ENCODE measurements at regions not wholly inside any gene's neighbourhood (a gene's known extent, or its start where the extent isn't known, plus 50 kb on each side); places are given as distances from the start of the nearest gene placed in this dataset.

DNA sequence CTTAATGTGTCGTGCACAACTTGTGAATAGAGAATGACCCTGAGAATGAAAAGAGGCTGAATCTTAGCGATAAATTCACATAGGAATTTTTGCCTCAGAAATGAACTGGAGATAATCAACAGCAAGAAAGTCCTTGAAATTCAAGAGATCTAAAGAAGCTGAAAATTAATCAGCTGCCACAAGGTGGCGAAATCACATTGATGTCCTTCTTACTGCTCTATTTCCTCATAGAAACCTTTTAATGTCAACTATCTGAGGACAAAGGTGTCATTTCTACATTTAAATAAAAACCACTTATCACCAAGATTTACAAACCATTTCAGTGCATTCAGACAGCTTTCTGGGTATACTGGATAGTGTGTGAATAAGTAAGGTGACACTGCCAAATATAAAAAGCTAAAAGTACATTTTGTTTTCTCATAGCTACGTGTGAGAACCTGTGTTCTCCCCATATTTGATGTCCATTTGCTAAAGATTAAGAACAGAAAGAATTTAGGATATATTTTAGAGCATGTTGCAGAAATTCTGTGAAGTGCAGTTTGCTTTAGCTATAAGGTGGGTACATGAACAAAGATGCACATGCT is 485.3 kb upstream of the PTBP2 start:
- Histone ChIP-seq H3K36me3 (ENCODE audit: insufficient read depth, low read length) (no peaks in the 10 kb centered on the region), H3K9ac (ENCODE audit: insufficient read length) (no peak overlapping the region), H3K4me3 (no peak overlapping the region), H3K9me3 (ENCODE audit: low read depth, low read length) (no peaks in the 10 kb centered on the region), H3K27ac (no peak overlapping the region)
- TF ChIP-seq EZH2 (IDR thresholded peaks at IDR 0.05), result no peak
- no peak for TF ChIP-seq FOXP2 (optimal IDR thresholded peaks at IDR 0.05; ENCODE audit: control extremely low read depth, extremely low read length, insufficient read depth)
- TF ChIP-seq POLR2AphosphoS5 (IDR thresholded peaks at IDR 0.05; ENCODE audit: borderline replicate concordance, low read depth, low read length), result no peak
- peak; percentile 75 for DNase-seq (ENCODE audit: low read depth, low spot score)

DNA sequence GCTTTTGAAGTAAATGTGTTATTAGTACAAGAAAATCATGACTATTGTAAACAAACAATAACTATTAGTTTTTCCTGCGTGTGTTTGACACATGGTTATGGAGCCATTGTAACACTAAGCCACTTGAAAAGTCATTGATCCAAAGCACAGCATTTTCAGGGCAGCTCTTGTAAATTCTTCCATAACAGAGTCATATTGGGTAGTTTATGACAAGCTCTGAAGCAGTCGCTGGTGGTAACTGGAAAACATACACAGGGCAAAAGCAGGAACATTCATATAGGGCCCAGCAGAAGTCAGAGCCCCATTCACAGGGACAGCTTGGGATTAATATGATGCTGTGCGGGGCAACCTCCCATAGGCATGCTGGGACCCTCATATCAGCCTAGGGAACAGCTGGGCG is 483.2 kb upstream of the PTBP2 start:
- Histone ChIP-seq H3K9ac (ENCODE audit: insufficient read length) (no peak overlapping the region), H3K4me3 (no peak overlapping the region), H3K27ac (no peak overlapping the region), H3K36me3 (ENCODE audit: insufficient read depth, low read length) (no peaks in the 10 kb centered on the region), H3K9me3 (ENCODE audit: low read depth, low read length) (no peaks in the 10 kb centered on the region)
- no peak for TF ChIP-seq POLR2AphosphoS5 (IDR thresholded peaks at IDR 0.05; ENCODE audit: borderline replicate concordance, low read depth, low read length)
- TF ChIP-seq FOXP2 (optimal IDR thresholded peaks at IDR 0.05; ENCODE audit: control extremely low read depth, extremely low read length, insufficient read depth), result no peak
- TF ChIP-seq EZH2 (IDR thresholded peaks at IDR 0.05), result no peak
- no peak for DNase-seq (ENCODE audit: low read depth, low spot score)

GRCh38 chr1:96240438-96240837 is 481.1 kb upstream of the PTBP2 start:
- Histone ChIP-seq H3K9me3 (ENCODE audit: low read depth, low read length) (no peaks in the 10 kb centered on the region), H3K9ac (ENCODE audit: insufficient read length) (no peak overlapping the region), H3K4me3 (no peak overlapping the region), H3K27ac (no peak overlapping the region), H3K36me3 (ENCODE audit: insufficient read depth, low read length) (no peaks in the 10 kb centered on the region)
- no peak for TF ChIP-seq EZH2 (IDR thresholded peaks at IDR 0.05)
- no peak for TF ChIP-seq FOXP2 (optimal IDR thresholded peaks at IDR 0.05; ENCODE audit: control extremely low read depth, extremely low read length, insufficient read depth)
- no peak for TF ChIP-seq POLR2AphosphoS5 (IDR thresholded peaks at IDR 0.05; ENCODE audit: borderline replicate concordance, low read depth, low read length)
- DNase-seq (ENCODE audit: low read depth, low spot score), result no peak

DNA sequence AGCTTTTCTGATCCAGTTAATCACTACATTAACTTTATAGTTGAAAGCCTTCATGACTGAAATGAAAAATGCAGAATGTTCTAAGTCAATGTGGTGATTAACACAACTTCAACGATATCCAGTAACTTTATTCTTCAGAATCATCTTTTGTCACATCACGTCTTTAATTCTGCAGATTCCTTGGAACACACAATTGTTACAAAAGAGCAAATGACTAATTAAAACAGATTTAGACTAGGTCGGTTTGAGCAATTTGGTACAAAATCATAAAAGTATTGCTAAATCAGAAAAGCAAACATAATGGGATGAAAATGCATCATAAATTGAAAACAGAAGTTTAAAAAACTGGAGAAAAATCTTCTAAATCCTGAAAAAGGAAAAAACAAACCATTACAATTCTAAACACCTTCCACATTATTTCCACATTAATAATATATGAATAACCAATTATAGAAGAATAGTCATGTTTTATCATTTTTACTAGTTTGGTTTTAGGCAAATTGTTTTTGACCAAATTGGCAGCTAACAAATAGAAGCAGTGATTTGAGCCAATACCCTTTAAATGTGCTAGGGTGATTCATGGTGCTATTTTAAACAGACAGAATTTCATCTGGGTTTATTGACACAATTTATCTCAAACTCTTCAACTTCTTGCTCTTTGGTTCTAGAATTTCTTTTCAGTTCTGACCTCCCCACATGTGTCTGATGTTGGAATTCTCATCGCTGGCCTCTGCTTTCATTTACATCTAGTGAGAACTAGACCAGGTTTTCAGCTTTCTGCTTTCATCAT is 468.1 kb upstream of the PTBP2 start:
- no peak overlapping the region for H3K9ac ChIP-seq (ENCODE audit: insufficient read length)
- no peak overlapping the region for H3K4me3 ChIP-seq
- TF ChIP-seq FOXP2 (optimal IDR thresholded peaks at IDR 0.05; ENCODE audit: control extremely low read depth, extremely low read length, insufficient read depth) (no peak), POLR2AphosphoS5 (IDR thresholded peaks at IDR 0.05; ENCODE audit: borderline replicate concordance, low read depth, low read length) (no peak), EZH2 (IDR thresholded peaks at IDR 0.05) (no peak)
- H3K27ac ChIP-seq, result no peak overlapping the region
- no peaks in the 10 kb centered on the region for H3K36me3 ChIP-seq (ENCODE audit: insufficient read depth, low read length)
- no peak for DNase-seq (ENCODE audit: low read depth, low spot score)
- no peaks in the 10 kb centered on the region for H3K9me3 ChIP-seq (ENCODE audit: low read depth, low read length)

DNA sequence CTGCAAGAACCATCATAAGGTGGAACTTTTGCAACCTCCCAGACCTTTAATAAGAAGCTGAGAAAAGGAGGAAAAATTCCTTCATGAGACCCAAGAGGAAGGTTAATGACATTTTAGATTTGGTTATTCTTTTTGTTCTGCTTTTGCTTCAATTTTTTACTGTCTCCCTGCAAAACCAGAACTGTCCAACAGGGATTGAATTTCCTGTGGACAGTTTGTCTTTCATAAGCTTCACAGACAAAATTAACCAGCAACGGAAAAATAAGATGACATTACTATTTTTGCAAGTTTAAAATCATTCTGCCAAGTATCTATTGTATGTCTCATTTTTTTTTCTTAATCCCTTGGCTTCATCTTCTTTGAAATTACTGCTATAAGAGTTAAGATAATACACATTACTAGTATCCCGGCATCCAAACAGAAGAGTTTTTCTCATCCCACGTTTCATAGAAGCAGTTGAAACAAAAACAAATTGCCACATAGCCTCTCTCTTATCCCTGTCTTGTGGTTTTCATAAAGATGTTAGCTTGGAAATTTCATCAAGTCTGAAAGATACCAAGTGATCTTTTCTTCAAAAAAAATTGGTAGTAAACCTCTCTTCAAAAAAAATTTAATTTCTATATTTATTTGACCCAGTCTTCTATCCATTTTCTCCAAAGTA is 465.3 kb upstream of the PTBP2 start:
- Histone ChIP-seq H3K27ac (no peak overlapping the region), H3K4me3 (no peak overlapping the region), H3K9me3 (ENCODE audit: low read depth, low read length) (no peaks in the 10 kb centered on the region), H3K9ac (ENCODE audit: insufficient read length) (no peak overlapping the region), H3K36me3 (ENCODE audit: insufficient read depth, low read length) (no peaks in the 10 kb centered on the region)
- no peak for DNase-seq (ENCODE audit: low read depth, low spot score)
- TF ChIP-seq EZH2 (IDR thresholded peaks at IDR 0.05) (no peak), FOXP2 (optimal IDR thresholded peaks at IDR 0.05; ENCODE audit: control extremely low read depth, extremely low read length, insufficient read depth) (no peak), POLR2AphosphoS5 (IDR thresholded peaks at IDR 0.05; ENCODE audit: borderline replicate concordance, low read depth, low read length) (no peak)

DNA sequence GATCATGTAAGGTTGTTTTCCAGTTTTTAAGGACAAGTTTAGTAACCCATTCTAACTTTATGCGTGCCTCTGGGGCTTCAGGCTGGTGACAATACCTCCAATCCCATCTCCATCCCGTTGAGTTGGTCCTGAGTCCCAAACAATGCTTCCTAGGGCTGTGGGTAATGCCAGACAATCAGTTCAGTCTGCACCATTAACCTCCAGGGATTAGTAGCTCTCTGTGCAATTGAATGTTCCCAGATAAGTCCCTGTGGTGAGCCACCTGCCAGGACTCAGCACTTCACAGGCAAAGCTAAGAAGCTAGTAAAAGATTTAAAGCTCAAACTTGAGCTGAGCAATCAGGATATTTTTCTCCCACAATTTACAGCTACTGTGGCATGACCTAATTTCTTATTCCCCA is 462.2 kb upstream of the PTBP2 start:
- H3K4me3 ChIP-seq, result no peak overlapping the region
- no peak overlapping the region for H3K27ac ChIP-seq
- DNase-seq (ENCODE audit: low read depth, low spot score), result no peak
- no peaks in the 10 kb centered on the region for H3K9me3 ChIP-seq (ENCODE audit: low read depth, low read length)
- H3K36me3 ChIP-seq (ENCODE audit: insufficient read depth, low read length), result no peaks in the 10 kb centered on the region
- no peak overlapping the region for H3K9ac ChIP-seq (ENCODE audit: insufficient read length)
- TF ChIP-seq POLR2AphosphoS5 (IDR thresholded peaks at IDR 0.05; ENCODE audit: borderline replicate concordance, low read depth, low read length) (no peak), FOXP2 (optimal IDR thresholded peaks at IDR 0.05; ENCODE audit: control extremely low read depth, extremely low read length, insufficient read depth) (no peak), EZH2 (IDR thresholded peaks at IDR 0.05) (no peak)

- no peak for TF ChIP-seq FOXP2 (optimal IDR thresholded peaks at IDR 0.05; ENCODE audit: control extremely low read depth, extremely low read length, insufficient read depth)
- TF ChIP-seq POLR2AphosphoS5 (IDR thresholded peaks at IDR 0.05; ENCODE audit: borderline replicate concordance, low read depth, low read length), result no peak
- no peak for TF ChIP-seq EZH2 (IDR thresholded peaks at IDR 0.05)
- Histone ChIP-seq H3K9me3 (ENCODE audit: low read depth, low read length) (no peaks in the 10 kb centered on the region), H3K9ac (ENCODE audit: insufficient read length) (no peak overlapping the region), H3K36me3 (ENCODE audit: insufficient read depth, low read length) (no peaks in the 10 kb centered on the region), H3K27ac (no peak overlapping the region), H3K4me3 (no peak overlapping the region)
- DNase-seq (ENCODE audit: low read depth, low spot score), result no peak
These were observed 440.1 kb upstream of the PTBP2 start for GRCh38 chr1:96281491-96281890.

GRCh38 chr1:96290033-96290432 is 431.6 kb upstream of the PTBP2 start:
- no peak overlapping the region for H3K27ac ChIP-seq
- 0 out of 2 replicates have a peak, but pooled peaks cover 3% of the 10 kb centered on the region for H3K9me3 ChIP-seq (ENCODE audit: low read depth, low read length)
- no peak overlapping the region for H3K4me3 ChIP-seq
- no peak overlapping the region for H3K9ac ChIP-seq (ENCODE audit: insufficient read length)
- no peak for DNase-seq (ENCODE audit: low read depth, low spot score)
- TF ChIP-seq EZH2 (IDR thresholded peaks at IDR 0.05) (no peak), FOXP2 (optimal IDR thresholded peaks at IDR 0.05; ENCODE audit: control extremely low read depth, extremely low read length, insufficient read depth) (no peak), POLR2AphosphoS5 (IDR thresholded peaks at IDR 0.05; ENCODE audit: borderline replicate concordance, low read depth, low read length) (no peak)
- no peaks in the 10 kb centered on the region for H3K36me3 ChIP-seq (ENCODE audit: insufficient read depth, low read length)

Measured in SK-N-MC (cell line).